ENCODE measurements at regions not wholly inside any gene's neighbourhood (a gene's known extent, or its start where the extent isn't known, plus 50 kb on each side); places are given as distances from the start of the nearest gene placed in this dataset.
"Not testable (repeated sequence)": the region's sequence is repeated elsewhere in the genome, so short reads cannot be mapped to it uniquely, and the experiment has no call there.

DNA sequence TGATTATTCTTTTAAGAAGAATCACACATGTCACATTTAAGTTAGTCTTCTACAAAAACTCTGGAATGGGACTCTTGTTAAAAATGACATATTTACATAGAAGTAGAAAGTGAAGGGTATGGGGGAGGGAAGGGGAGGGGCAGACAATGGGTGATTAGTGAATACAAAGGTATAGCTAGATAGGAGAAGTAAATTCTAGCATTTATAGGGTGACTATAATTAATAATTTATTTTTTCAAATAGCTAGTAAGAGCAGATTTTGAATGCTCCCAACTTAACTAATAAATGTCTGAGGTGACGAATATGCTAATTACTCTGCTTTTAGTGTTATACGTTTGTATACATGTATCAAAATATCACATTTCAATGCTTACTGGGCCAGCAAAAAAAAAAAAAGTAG lies 59.4 kb downstream of the BLTP3B start:
- TF ChIP-seq, protein P1, sequence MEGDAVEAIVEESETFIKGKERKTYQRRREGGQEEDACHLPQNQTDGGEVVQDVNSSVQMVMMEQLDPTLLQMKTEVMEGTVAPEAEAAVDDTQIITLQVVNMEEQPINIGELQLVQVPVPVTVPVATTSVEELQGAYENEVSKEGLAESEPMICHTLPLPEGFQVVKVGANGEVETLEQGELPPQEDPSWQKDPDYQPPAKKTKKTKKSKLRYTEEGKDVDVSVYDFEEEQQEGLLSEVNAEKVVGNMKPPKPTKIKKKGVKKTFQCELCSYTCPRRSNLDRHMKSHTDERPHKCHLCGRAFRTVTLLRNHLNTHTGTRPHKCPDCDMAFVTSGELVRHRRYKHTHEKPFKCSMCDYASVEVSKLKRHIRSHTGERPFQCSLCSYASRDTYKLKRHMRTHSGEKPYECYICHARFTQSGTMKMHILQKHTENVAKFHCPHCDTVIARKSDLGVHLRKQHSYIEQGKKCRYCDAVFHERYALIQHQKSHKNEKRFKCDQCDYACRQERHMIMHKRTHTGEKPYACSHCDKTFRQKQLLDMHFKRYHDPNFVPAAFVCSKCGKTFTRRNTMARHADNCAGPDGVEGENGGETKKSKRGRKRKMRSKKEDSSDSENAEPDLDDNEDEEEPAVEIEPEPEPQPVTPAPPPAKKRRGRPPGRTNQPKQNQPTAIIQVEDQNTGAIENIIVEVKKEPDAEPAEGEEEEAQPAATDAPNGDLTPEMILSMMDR (conservative IDR thresholded peaks at IDR 0.05): no peak

DNA sequence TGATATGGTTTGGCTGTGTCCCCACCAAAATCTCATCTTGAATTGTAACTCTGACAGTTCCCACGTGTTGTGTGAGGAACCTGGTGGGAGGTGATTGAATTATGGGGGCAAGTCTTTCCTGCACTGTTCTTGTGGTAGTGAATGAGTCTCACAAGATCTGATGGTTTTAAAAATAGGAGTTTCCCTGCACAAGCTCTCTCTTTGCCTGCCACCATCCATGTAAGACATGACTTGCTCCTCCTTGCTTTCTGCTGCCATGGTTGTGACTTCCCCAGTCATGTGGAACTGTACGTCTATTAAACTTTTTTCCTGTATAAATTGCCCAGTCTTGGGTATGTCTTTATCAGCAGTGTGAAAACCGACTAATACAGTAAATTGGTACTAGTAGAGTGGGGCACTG lies 63.9 kb downstream of the BLTP3B start:
- not testable (repeated sequence) for H3K27ac ChIP-seq

More for the DNA sequence above, 59.4 kb downstream of the BLTP3B start:
- H3K27ac ChIP-seq: no peak overlapping the region

DNA sequence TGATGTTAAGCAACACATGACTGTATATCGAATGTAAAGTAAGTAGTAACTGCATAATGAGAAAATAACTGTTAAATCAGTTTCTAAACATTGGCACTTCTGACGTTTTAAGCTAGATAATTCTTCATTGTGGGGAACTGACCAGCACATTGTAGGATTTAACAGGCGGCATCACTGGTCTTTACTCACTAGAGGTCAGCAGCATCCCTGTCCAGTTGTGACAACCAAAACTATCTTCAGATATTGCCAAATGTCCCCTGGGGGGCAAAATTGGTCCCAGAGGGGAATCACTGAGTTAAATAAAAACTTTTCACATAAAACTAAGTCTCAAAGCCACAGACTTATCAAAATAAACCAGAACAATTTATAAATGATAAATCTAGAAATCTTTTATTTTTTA lies 65.3 kb downstream of the BLTP3B start:
- TF ChIP-seq, protein P1 (conservative IDR thresholded peaks at IDR 0.05): peak; percentile 76
- H3K27ac ChIP-seq: no peak overlapping the region

DNA sequence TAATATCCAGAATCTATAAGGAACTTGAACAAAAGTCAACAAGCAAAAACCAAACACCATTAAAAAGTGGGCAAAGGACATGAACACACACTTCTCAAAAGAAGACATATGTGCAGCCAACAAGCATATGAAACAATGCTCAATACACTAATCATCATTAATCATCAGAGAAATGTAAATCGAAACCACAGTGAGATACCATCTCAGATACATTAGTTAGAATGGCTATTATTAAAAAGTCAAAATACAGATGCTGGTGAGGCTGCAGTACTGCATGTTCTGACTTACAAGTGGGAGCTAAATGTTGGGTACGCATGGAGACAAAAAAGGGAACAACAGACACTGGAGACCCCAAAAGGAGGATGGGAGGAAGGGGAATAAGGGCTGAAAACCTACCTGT lies 67.1 kb downstream of the BLTP3B start:
- TF ChIP-seq, protein P1 (conservative IDR thresholded peaks at IDR 0.05): no peak
- H3K27ac ChIP-seq: no peak overlapping the region

DNA sequence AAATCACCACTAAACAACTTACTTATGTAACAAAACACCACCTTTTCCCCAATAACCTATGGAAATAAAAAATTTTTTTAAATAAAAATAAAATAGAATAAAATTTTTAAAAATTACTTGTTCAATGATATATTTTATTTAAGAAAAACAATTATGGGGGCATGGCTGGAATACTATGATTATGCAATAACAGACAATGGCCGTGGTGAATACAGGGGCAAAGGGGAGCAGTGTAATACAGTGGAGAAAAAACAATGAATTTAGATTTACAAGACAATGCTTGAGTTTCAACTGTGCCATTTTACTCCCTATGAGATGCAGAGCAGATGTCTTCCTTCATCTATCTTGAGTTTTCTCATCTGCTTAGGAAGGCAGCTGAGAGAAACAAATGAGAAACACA lies 72.9 kb downstream of the BLTP3B start:
- TF ChIP-seq, protein P1 (conservative IDR thresholded peaks at IDR 0.05): no peak
- H3K27ac ChIP-seq: no peak overlapping the region

DNA sequence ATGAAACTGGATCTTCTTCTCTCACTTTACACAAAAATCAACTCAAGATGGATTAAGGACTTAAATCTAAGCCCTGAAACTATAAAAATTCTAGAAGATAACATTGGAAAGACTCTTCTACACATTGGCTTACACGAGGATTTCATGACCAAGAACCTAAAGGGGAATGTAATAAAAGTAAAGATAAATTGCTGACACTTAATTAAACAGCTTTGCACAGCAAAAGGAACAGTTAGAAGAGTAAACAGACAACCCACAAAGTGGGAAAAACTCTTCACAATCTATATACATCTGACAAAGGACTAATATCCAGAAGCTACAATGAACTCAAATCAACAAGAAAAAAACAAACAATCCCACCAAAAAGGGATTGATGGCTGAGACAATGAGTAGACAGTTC lies 74.4 kb downstream of the BLTP3B start:
- no peak overlapping the region for H3K27ac ChIP-seq
- TF ChIP-seq, protein P1 (conservative IDR thresholded peaks at IDR 0.05): no peak

DNA sequence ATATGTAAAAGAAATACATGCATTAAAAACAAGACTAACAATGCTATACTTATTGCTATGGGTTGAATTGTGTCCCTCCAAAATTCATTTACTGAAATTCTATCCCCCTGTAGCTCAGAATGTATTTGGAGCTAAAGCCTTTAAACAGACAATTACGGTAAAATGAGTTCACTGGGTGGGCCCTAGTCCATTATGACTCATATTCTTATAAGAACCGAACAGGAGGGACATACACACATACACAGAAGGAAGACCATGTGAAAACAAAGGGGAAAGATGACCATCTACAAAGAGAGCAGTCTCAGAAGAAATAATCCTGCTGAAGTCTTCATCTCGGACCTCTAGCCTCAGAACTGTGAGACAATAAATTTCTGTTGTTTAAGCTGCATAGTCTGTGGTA lies 77.1 kb upstream of the ANKS1B start:
- TF ChIP-seq, protein P1 (conservative IDR thresholded peaks at IDR 0.05): no peak
- H3K27ac ChIP-seq: no peak overlapping the region

DNA sequence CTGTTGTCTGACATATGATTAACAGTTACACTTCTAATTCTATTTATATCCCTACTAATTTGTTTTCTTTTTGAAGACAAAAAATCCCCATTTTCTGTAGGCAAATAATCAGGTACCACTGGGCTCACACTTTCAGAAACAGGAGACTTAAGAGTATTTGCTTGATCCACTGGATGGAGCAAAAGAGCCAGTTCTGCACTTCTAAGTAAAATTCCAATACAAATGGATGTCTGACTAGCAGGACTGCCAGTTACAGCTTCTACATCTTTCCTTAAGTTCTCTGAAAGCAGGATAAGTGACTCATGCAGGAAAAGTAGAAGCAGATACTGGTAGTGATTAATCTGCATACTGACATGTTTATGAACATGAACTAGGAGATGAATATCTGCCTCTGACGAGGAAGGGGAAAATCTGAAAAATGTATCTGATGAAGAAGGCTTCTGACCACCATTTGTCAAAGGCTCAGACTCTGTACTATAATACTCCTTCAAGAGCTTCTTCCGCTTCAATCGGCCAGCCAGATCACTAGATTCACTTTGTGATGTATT lies 73.8 kb upstream of the ANKS1B start:
- TF ChIP-seq, protein P1 (conservative IDR thresholded peaks at IDR 0.05): peak; percentile 58
- no peak overlapping the region for H3K27ac ChIP-seq

DNA sequence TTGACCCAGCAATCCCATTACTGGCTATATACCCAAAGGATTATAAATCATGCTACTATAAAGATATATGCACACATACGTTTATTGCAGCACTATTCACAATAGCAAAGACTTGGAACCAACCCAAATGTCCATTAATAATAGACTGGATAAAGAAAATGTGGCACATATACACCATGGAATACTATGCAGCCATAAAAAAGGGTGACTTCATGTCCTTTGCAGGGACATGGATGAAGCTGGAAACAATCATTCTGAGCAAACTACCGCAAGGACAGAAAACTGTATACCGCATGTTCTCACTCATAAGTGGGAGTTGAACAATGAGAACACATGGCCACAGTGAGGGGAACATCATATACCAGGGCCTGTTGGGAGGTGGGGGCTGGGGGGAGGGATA lies 61.5 kb upstream of the ANKS1B start:
- H3K27ac ChIP-seq: not testable (repeated sequence)
